Endodermal cell (in vitro differentiated cells): ENCODE measurements at regions not wholly inside any gene's neighbourhood (a gene's known extent, or its start where the extent isn't known, plus 50 kb on each side); places are given as distances from the start of the nearest gene placed in this dataset.

Source experiments
- DNase-seq: peaks from one replicate; pipeline ENCODE4 v3.0.0-alpha.2; 2017
- H3K27ac ChIP-seq: 2 replicates; pipeline ENCODE4 v1.5.1; 2013; ENCODE audit warnings: mild to moderate bottlenecking, low read depth, low read length, moderate library complexity
- H3K27me3 ChIP-seq: 2 replicates; pipeline ENCODE4 v1.6.1; 2013; ENCODE audit warnings: mild to moderate bottlenecking, low read length, moderate library complexity; ENCODE audit not compliant: insufficient read depth, control insufficient read depth, poor library complexity, severe bottlenecking
- H3K36me3 ChIP-seq: 2 replicates; pipeline ENCODE4 v1.7.0; 2013; ENCODE audit warnings: mild to moderate bottlenecking, low read length, moderate library complexity; ENCODE audit not compliant: control insufficient read depth, insufficient read depth
- H3K4me1 ChIP-seq: one replicate; pipeline ENCODE4 v1.7.0; 2013; ENCODE audit warnings: low read length; ENCODE audit not compliant: control insufficient read depth, insufficient read depth
- H3K4me3 ChIP-seq: 2 replicates; pipeline ENCODE4 v1.5.1; 2013; ENCODE audit warnings: mild to moderate bottlenecking, low read length, moderate library complexity
- H3K9ac ChIP-seq: 2 replicates; pipeline ENCODE4 v1.6.1; 2013; ENCODE audit warnings: mild to moderate bottlenecking, low read length, moderate library complexity; ENCODE audit not compliant: poor library complexity, severe bottlenecking; ENCODE audit errors: extremely low read depth
- H3K9me3 ChIP-seq: 2 replicates; pipeline ENCODE4 v1.6.1; 2013; ENCODE audit warnings: mild to moderate bottlenecking, low read length, moderate library complexity; ENCODE audit not compliant: control insufficient read depth
- H3K27ac Mint-ChIP-seq: 2 replicates; pipeline ENCODE4 v1.8.0; 2020; ENCODE audit warnings: mixed read lengths
- H3K27me3 Mint-ChIP-seq: 2 replicates; pipeline ENCODE4 v1.8.0; 2021; ENCODE audit warnings: mild to moderate bottlenecking, mixed read lengths; ENCODE audit not compliant: insufficient read depth
- H3K36me3 Mint-ChIP-seq: 2 replicates; pipeline ENCODE4 v1.8.0; 2020; ENCODE audit warnings: low read depth, mixed read lengths
- H3K4me1 Mint-ChIP-seq: 2 replicates; pipeline ENCODE4 v1.8.0; 2020; ENCODE audit warnings: mixed read lengths
- H3K4me3 Mint-ChIP-seq: 2 replicates; pipeline ENCODE4 v1.8.0; 2020; ENCODE audit warnings: mild to moderate bottlenecking, moderate library complexity, mixed read lengths
- H3K9me3 Mint-ChIP-seq: 2 replicates; pipeline ENCODE4 v1.8.0; 2020; ENCODE audit warnings: mild to moderate bottlenecking, mixed read lengths
- CTCF ChIP-seq: fragments of 200-600 bp; sonication (generic); conservative IDR thresholded peaks from 2 replicates; pipeline ENCODE4 v1.5.0; 2021; ENCODE audit warnings: antibody characterized with exemption, mild to moderate bottlenecking
- WGBS, 2 experiments: methylation state at CpG; one replicate each; pipeline versions ENCODE4 v1.1.5 to v1.1.7; 2013; ENCODE audit warnings: missing lambda C conversion rate in 2 of 2, mixed read lengths in 1 of 2; ENCODE audit not compliant: insufficient coverage in 1 of 2, insufficient read length in 1 of 2; 5-methylcytosine and 5-hydroxymethylcytosine counted together

- DNase-seq, result no peak
- no peak for TF ChIP-seq CTCF
- H3K27me3 ChIP-seq, result peaks cover 8% of the 10 kb centered on the region
- H3K27me3 Mint-ChIP-seq, result no peaks in the 10 kb centered on the region
- H3K4me1 Mint-ChIP-seq, result no peaks in the 10 kb centered on the region
- no peaks in the 10 kb centered on the region for H3K36me3 ChIP-seq
- H3K36me3 Mint-ChIP-seq, result no peaks in the 10 kb centered on the region
- no peak overlapping the region for H3K4me3 Mint-ChIP-seq
- no peaks in the 10 kb centered on the region for H3K9me3 ChIP-seq
- H3K9ac ChIP-seq, result no peak overlapping the region
- H3K9me3 Mint-ChIP-seq, result no peaks in the 10 kb centered on the region
- H3K4me3 ChIP-seq, result no peak overlapping the region
- no peaks in the 10 kb centered on the region for H3K4me1 ChIP-seq
- 95% methylated on average over 2 of the region's 2 CpGs; no CpG with 5 or more reads in 1 of the 2 experiments for WGBS, 2 experiments
- H3K27ac Mint-ChIP-seq, result no peak overlapping the region
- no peak overlapping the region for H3K27ac ChIP-seq
Observed at GRCh38 chr4:179110816-179111215, 1668.6 kb upstream of the AGA start.

GRCh38 chr4:179112441-179113170, 1670.4 kb upstream of the AGA start:
- TF ChIP-seq CTCF, result no peak
- Mint-ChIP-seq H3K27me3 (no peaks in the 10 kb centered on the region), H3K4me1 (peaks cover 9% of the 10 kb centered on the region), H3K9me3 (no peaks in the 10 kb centered on the region), H3K4me3 (no peak overlapping the region), H3K36me3 (no peaks in the 10 kb centered on the region), H3K27ac (no peak overlapping the region)
- H3K27ac ChIP-seq, result no peak overlapping the region
- no peak overlapping the region for H3K4me3 ChIP-seq
- no peaks in the 10 kb centered on the region for H3K9me3 ChIP-seq
- no peak for DNase-seq
- H3K27me3 ChIP-seq, result no peaks in the 10 kb centered on the region
- WGBS, 2 experiments, result 89 to 91% methylated on average over 3 to 5 of the region's 5 CpGs
- no peaks in the 10 kb centered on the region for H3K4me1 ChIP-seq
- H3K9ac ChIP-seq, result no peak overlapping the region
- H3K36me3 ChIP-seq, result no peaks in the 10 kb centered on the region

GRCh38 chr4:179114615-179115014, 1672.4 kb upstream of the AGA start:
- no peak for DNase-seq
- Mint-ChIP-seq H3K4me1 (peaks cover 9% of the 10 kb centered on the region), H3K27me3 (no peaks in the 10 kb centered on the region), H3K36me3 (no peaks in the 10 kb centered on the region), H3K27ac (no peak overlapping the region), H3K4me3 (no peak overlapping the region), H3K9me3 (no peaks in the 10 kb centered on the region)
- Histone ChIP-seq H3K9me3 (no peaks in the 10 kb centered on the region), H3K4me1 (no peaks in the 10 kb centered on the region), H3K36me3 (no peaks in the 10 kb centered on the region), H3K27me3 (no peaks in the 10 kb centered on the region), H3K4me3 (no peak overlapping the region), H3K27ac (no peak overlapping the region), H3K9ac (no peak overlapping the region)
- no peak for TF ChIP-seq CTCF
- WGBS, 2 experiments, result 100% methylated on average over 1 of the region's 1 CpG; no CpG with 5 or more reads in 1 of the 2 experiments
